ENCODE measurements at regions not wholly inside any gene's neighbourhood (a gene's known extent, or its start where the extent isn't known, plus 50 kb on each side); places are given as distances from the start of the nearest gene placed in this dataset.
"Not testable (repeated sequence)": the region's sequence is repeated elsewhere in the genome, so short reads cannot be mapped to it uniquely, and the experiment has no call there.

GRCh38 chr16:59624381-59624780 lies 890.3 kb upstream of the GOT2 start:
- TF ChIP-seq SIN3A (IDR thresholded peaks at IDR 0.05; ENCODE audit: borderline replicate concordance, insufficient read depth, low read depth, low read length); POLR2AphosphoS5 (IDR thresholded peaks at IDR 0.05; ENCODE audit: low read depth, low read length); CTCF (IDR thresholded peaks at IDR 0.05): not testable (repeated sequence)

All from Panc1 (cell line).